Glutamatergic neuron (in vitro differentiated cells): ENCODE measurements at regions not wholly inside any gene's neighbourhood (a gene's known extent, or its start where the extent isn't known, plus 50 kb on each side); places are given as distances from the start of the nearest gene placed in this dataset.

Experiments used
- DNase-seq: peaks from one replicate; pipeline ENCODE4 v3.0.0; 2022
- H3K27ac Mint-ChIP-seq: one replicate; pipeline ENCODE4 v1.8.0; 2020; ENCODE audit warnings: mild to moderate bottlenecking, mixed read lengths, inconsistent platforms; ENCODE audit not compliant: unreplicated experiment
- H3K27me3 Mint-ChIP-seq: one replicate; pipeline ENCODE4 v1.8.0; 2020; ENCODE audit warnings: mild to moderate bottlenecking, moderate library complexity, mixed read lengths, inconsistent platforms; ENCODE audit not compliant: unreplicated experiment
- H3K36me3 Mint-ChIP-seq: one replicate; pipeline ENCODE4 v1.8.0; 2020; ENCODE audit warnings: mild to moderate bottlenecking, mixed read lengths, inconsistent platforms; ENCODE audit not compliant: unreplicated experiment
- H3K4me1 Mint-ChIP-seq: one replicate; pipeline ENCODE4 v1.8.0; 2020; ENCODE audit warnings: mild to moderate bottlenecking, low read depth, mixed read lengths, inconsistent platforms; ENCODE audit not compliant: unreplicated experiment
- H3K4me3 Mint-ChIP-seq: one replicate; pipeline ENCODE4 v1.8.0; 2020; ENCODE audit warnings: mild to moderate bottlenecking, mixed read lengths, inconsistent platforms; ENCODE audit not compliant: unreplicated experiment
- H3K9me3 Mint-ChIP-seq: one replicate; pipeline ENCODE4 v1.8.0; 2020; ENCODE audit warnings: mild to moderate bottlenecking, moderate library complexity, mixed read lengths, inconsistent platforms; ENCODE audit not compliant: unreplicated experiment
- CTCF ChIP-seq: fragments of 200-600 bp; sonication (generic); IDR thresholded peaks from one replicate; pipeline ENCODE4 v1.5.0; 2021; ENCODE audit not compliant: partially characterized antibody, unreplicated experiment

GRCh38 chr12:104852102-104852501, 106.0 kb downstream of the SLC41A2 start:
- no peaks in the 10 kb centered on the region for H3K36me3 Mint-ChIP-seq
- TF ChIP-seq CTCF, result no peak
- DNase-seq, result no peak
- no peaks in the 10 kb centered on the region for H3K9me3 Mint-ChIP-seq
- no peak overlapping the region for H3K27ac Mint-ChIP-seq
- no peaks in the 10 kb centered on the region for H3K27me3 Mint-ChIP-seq
- H3K4me1 Mint-ChIP-seq, result no peaks in the 10 kb centered on the region
- no peak overlapping the region for H3K4me3 Mint-ChIP-seq

- H3K27me3 Mint-ChIP-seq, result no peaks in the 10 kb centered on the region
- no peak for DNase-seq
- no peak for TF ChIP-seq CTCF
- no peak overlapping the region for H3K27ac Mint-ChIP-seq
- H3K4me3 Mint-ChIP-seq, result no peak overlapping the region
- no peaks in the 10 kb centered on the region for H3K36me3 Mint-ChIP-seq
- H3K9me3 Mint-ChIP-seq, result no peaks in the 10 kb centered on the region
- no peaks in the 10 kb centered on the region for H3K4me1 Mint-ChIP-seq
These were observed 107.3 kb downstream of the SLC41A2 start for GRCh38 chr12:104850781-104851180.

GRCh38 chr12:104846056-104846767, 111.9 kb downstream of the SLC41A2 start:
- Mint-ChIP-seq H3K4me3 (no peak overlapping the region), H3K36me3 (no peaks in the 10 kb centered on the region), H3K27me3 (no peaks in the 10 kb centered on the region), H3K27ac (no peak overlapping the region), H3K9me3 (no peaks in the 10 kb centered on the region), H3K4me1 (no peaks in the 10 kb centered on the region)
- DNase-seq, result no peak
- no peak for TF ChIP-seq CTCF

- H3K27ac Mint-ChIP-seq, result no peak overlapping the region
- no peaks in the 10 kb centered on the region for H3K9me3 Mint-ChIP-seq
- H3K36me3 Mint-ChIP-seq, result no peaks in the 10 kb centered on the region
- H3K4me3 Mint-ChIP-seq, result no peak overlapping the region
- no peak for TF ChIP-seq CTCF
- DNase-seq, result no peak
- H3K27me3 Mint-ChIP-seq, result no peaks in the 10 kb centered on the region
- no peaks in the 10 kb centered on the region for H3K4me1 Mint-ChIP-seq
These were observed 114.0 kb downstream of the SLC41A2 start for GRCh38 chr12:104844123-104844522.

GRCh38 chr12:104840262-104840661, 117.8 kb downstream of the SLC41A2 start:
- Mint-ChIP-seq H3K9me3 (no peaks in the 10 kb centered on the region), H3K4me3 (no peak overlapping the region), H3K27me3 (peaks cover 1% of the 10 kb centered on the region), H3K36me3 (no peaks in the 10 kb centered on the region), H3K27ac (no peak overlapping the region), H3K4me1 (peaks cover 2% of the 10 kb centered on the region)
- TF ChIP-seq CTCF, result no peak
- DNase-seq, result no peak
